SK-N-SH (cell line): ENCODE measurements at regions not wholly inside any gene's neighbourhood (a gene's known extent, or its start where the extent isn't known, plus 50 kb on each side); places are given as distances from the start of the nearest gene placed in this dataset.
"Not testable (repeated sequence)": the region's sequence is repeated elsewhere in the genome, so short reads cannot be mapped to it uniquely, and the experiment has no call there.

Experiments
- EP300 ChIP-seq, 2 experiments: IDR thresholded peaks; 2 replicates each; pipeline versions ENCODE4 v1.4.0 to v1.6.1; 2012; ENCODE audit warnings: borderline replicate concordance in 1 of 2, low read depth in 1 of 2, low read length in 1 of 2
- FOSL2 ChIP-seq: IDR thresholded peaks from 2 replicates; pipeline ENCODE4 v1.4.0; 2012; ENCODE audit warnings: low read depth, mild to moderate bottlenecking, moderate library complexity, borderline replicate concordance
- POLR2AphosphoS5 ChIP-seq: IDR thresholded peaks from 2 replicates; pipeline ENCODE4 v1.6.1; 2012; ENCODE audit warnings: low read depth, low read length
- TF ChIP-seq, protein P1 (sequence below): fragments of 200-600 bp; sonication (generic); IDR thresholded peaks from 2 replicates; pipeline ENCODE4 v1.6.1; 2017; ENCODE audit warnings: antibody characterized with exemption, mild to moderate bottlenecking, moderate library complexity

DNA sequence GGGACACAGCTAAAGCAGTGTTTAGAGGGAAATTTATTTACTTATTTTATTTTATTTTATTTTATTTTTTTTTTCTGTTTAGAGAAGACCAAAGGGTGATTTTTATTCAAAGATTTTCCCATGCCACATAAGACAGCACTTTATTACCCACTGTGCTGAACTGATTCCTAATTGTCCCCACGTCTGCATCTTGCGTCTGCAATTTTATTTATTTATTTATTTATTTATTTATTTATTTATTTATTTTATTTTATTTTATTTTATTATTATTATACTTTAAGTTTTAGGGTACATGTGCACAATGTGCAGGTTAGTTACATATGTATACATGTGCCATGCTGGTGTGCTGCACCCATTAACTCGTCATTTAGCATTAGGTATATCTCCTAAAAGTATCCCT is 269.7 kb upstream of the PKP2 start:
- TF ChIP-seq POLR2AphosphoS5; FOSL2; EP300 (IDR thresholded peaks at IDR 0.05; ENCODE audit: borderline replicate concordance in 1 of 2, low read depth in 1 of 2, low read length in 1 of 2): not testable (repeated sequence)
- TF ChIP-seq, protein P1, sequence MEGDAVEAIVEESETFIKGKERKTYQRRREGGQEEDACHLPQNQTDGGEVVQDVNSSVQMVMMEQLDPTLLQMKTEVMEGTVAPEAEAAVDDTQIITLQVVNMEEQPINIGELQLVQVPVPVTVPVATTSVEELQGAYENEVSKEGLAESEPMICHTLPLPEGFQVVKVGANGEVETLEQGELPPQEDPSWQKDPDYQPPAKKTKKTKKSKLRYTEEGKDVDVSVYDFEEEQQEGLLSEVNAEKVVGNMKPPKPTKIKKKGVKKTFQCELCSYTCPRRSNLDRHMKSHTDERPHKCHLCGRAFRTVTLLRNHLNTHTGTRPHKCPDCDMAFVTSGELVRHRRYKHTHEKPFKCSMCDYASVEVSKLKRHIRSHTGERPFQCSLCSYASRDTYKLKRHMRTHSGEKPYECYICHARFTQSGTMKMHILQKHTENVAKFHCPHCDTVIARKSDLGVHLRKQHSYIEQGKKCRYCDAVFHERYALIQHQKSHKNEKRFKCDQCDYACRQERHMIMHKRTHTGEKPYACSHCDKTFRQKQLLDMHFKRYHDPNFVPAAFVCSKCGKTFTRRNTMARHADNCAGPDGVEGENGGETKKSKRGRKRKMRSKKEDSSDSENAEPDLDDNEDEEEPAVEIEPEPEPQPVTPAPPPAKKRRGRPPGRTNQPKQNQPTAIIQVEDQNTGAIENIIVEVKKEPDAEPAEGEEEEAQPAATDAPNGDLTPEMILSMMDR: not testable (repeated sequence)
